ENCODE measurements at regions not wholly inside any gene's neighbourhood (a gene's known extent, or its start where the extent isn't known, plus 50 kb on each side); places are given as distances from the start of the nearest gene placed in this dataset.

DNA sequence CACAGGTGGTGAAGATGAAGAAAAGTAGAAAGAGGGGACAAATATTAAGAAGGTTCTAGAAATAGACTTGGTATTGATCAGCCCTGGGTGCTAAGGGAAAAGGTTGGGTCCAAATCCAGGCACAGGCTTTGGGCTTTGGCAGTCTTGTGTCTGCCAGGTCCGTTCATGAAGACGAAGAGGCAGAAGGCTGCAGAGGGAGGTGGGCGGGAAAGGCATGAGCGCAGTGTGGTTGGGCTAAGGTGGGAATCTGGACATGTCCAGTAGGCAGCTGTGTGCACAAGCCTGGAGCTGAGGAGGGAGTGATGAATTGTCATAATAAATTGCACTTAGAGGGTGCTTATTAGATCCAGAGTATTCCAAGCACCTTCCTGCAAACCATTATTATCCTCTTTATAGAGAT is 105.7 kb upstream of the TEX51 start:
- DNase-seq (ENCODE audit: low read depth in 2 of 3, low spot score in 1 of 3): no peak

GRCh38 chr2:126793885-126794613 is 104.6 kb upstream of the TEX51 start:
- DNase-seq (ENCODE audit: low read depth in 2 of 3, low spot score in 1 of 3): no peak

DNA sequence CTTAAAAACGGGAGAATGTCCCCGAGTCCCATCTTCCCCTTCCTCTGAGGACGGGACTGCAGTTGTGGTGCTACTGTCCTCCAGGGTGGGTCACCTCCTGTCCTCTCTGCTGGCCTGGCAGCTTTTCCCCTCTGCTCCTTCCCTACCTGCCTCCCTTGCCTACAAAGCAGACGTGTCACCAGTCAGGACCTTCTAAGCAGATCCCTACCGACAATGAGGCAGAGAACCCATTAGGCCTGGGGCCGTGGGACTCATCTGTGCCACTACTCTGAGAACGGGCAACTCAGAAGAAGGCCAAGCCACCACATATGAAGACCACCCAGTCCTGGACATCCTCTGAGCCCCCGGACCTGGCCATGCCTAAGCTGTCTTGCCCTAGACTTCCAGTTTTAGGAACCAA is 103.0 kb upstream of the TEX51 start:
- no peak for DNase-seq (ENCODE audit: low read depth in 2 of 3, low spot score in 1 of 3)

DNA sequence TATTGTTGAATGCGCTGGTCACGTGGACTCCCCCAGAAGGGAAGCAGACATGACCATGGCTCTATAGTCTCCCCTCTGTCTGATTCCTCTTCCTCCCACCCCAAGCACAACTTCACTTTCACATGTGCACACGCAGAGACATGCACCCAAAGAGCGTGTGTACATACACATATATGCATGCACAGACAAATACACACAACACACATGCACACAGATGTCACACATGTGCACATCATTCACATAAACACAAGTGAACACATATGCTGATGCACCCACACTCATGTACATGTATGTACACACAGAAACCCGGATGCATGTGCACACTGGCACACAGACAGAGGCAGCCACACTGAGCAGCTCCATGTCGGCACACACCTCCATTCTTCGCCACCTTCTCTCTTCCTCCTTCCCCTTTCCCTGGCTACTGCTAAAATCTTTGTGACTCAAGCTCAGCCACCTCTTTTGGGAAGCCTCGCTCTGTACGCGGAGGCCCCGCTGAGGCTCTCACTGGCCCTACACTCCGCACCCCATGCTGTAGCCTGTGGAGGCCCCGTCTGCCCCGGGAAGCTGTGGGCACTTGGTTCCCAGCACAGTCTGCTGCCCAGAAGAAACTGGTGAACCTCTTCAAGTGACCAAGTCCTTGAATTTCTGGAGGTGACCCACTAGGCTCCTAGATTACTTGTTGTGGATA is 101.6 kb upstream of the TEX51 start:
- no peak for DNase-seq (ENCODE audit: low read depth in 2 of 3, low spot score in 1 of 3)

- no peak for DNase-seq (ENCODE audit: low read depth in 2 of 3, low spot score in 1 of 3)
Measured at GRCh38 chr2:126797622-126798275, 100.9 kb upstream of the TEX51 start.

- DNase-seq (ENCODE audit: low read depth in 2 of 3, low spot score in 1 of 3): no peak
Measured at GRCh38 chr2:126798276-126799140, 100.2 kb upstream of the TEX51 start.

GRCh38 chr2:126799301-126799700 is 99.4 kb upstream of the TEX51 start:
- DNase-seq (ENCODE audit: low read depth in 2 of 3, low spot score in 1 of 3): no peak

- DNase-seq (ENCODE audit: low read depth in 2 of 3, low spot score in 1 of 3): no peak
Measured at GRCh38 chr2:126801473-126801872, 97.2 kb upstream of the TEX51 start.

GRCh38 chr2:126802316-126802715 is 96.4 kb upstream of the TEX51 start:
- no peak for DNase-seq (ENCODE audit: low read depth in 2 of 3, low spot score in 1 of 3)

GRCh38 chr2:126802774-126803433 is 95.8 kb upstream of the TEX51 start:
- no peak for DNase-seq (ENCODE audit: low read depth in 2 of 3, low spot score in 1 of 3)

- DNase-seq (ENCODE audit: low read depth in 2 of 3, low spot score in 1 of 3): no peak
Measured at GRCh38 chr2:126803434-126803775, 95.3 kb upstream of the TEX51 start.

DNA sequence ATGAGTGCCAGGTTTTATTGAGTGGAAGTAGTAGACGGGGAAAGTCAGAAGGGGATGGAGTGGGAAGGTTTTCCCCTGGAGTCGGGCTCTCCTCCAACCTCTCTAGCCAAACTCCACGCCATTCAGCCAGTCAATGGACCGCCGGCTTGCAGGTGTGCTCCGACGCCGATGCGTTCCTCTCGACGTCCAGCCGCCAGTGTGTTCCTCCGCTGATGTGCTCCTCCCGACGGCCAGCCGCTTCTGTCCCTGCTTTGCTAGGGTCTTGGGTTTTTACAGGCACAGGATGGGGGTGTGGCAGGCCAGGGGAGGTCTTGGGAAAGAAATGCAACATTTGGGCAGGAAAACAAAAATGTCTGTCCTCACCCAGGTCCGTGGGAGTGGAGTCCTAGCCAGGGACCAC is 94.3 kb upstream of the TEX51 start:
- no peak for DNase-seq (ENCODE audit: low read depth in 2 of 3, low spot score in 1 of 3)

- no peak for DNase-seq (ENCODE audit: low read depth in 2 of 3, low spot score in 1 of 3)
Measured at GRCh38 chr2:126808929-126809328, 89.8 kb upstream of the TEX51 start.

DNA sequence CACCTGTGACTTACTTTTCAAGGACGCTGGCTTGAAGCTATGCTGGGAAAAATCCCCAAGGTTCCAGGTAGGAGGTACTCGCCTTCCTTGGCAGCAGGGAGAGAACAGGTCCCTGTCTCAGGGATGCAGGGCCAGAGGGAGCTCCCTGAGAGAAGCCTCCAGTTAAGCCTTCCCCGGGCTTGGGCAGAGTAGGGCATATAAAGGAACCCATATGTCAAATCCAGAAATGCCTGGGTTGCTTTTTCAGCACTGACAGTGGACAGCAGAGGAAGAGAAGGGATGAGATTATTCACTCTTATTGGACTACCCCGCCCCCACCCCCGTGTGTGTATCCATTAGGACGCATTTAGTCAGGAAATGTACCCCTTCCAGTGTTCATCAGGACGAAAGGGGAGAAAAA is 89.3 kb upstream of the TEX51 start:
- no peak for DNase-seq (ENCODE audit: low read depth in 2 of 3, low spot score in 1 of 3)

GRCh38 chr2:126810001-126810400 is 88.7 kb upstream of the TEX51 start:
- DNase-seq (ENCODE audit: low read depth in 2 of 3, low spot score in 1 of 3): no peak

DNA sequence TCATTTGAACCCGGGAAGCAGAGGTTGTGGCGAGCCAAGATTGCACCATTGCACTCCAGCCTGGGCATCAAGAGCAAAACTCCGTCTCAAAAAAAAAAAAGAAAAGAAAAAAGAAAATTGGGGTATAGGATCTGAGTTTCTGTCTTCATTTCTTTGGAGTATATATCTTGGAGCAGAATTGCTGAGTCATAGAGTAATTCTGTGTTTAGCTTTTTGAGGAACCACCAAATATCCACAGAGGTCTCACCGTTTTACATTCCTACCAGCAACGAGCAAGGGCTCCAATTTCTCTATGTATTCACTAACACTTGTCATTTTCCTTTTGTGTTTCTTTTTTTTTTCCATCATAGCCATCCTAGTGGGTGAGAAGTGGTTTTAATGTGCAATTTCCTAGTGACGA is 87.6 kb upstream of the TEX51 start:
- no peak for DNase-seq (ENCODE audit: low read depth in 2 of 3, low spot score in 1 of 3)

GRCh38 chr2:126817172-126817571 is 81.5 kb upstream of the TEX51 start:
- DNase-seq (ENCODE audit: low read depth in 2 of 3, low spot score in 1 of 3): no peak

DNA sequence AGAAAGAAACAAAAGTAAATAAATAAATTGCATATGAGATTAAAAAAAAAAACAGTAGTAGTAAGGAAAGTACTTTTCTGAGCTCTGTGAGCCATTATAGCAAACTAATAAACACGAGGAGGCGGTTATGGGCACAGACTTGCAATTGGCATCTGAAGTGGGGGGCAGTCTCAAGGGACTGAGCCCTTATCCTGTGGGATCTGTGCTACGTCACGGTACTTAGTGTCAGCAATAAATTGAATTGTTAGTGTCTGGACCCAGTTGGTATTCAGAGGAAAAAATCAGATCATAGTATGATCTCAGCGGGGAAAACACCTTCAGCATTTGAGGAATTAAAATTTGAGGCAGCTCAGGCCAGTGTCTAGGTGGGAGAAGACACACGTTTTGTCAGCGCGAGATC is 76.6 kb upstream of the TEX51 start:
- DNase-seq (ENCODE audit: low read depth in 2 of 3, low spot score in 1 of 3): no peak

- no peak for DNase-seq (ENCODE audit: low read depth in 2 of 3, low spot score in 1 of 3)
Measured at GRCh38 chr2:126822921-126823320, 75.8 kb upstream of the TEX51 start.

DNA sequence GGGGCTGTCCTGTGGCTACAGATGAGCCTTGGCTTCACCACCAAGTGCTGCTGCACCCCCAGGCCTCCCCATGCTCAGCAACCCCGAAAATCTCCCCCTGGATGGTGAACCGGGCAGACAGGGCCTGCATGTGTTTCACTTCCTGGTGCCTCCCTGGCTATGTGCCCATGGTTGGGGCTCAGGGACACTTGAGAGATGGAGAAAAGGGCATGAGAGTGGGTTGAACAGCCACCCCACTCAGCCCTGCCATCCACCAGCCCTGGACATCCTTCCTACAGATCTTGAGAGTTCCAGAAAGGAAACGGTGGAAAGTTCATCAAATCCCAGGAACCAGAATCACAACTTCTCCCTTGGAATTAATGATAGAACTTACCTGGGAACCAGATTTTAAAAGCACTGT is 74.7 kb upstream of the TEX51 start:
- no peak for DNase-seq (ENCODE audit: low read depth in 2 of 3, low spot score in 1 of 3)

DNA sequence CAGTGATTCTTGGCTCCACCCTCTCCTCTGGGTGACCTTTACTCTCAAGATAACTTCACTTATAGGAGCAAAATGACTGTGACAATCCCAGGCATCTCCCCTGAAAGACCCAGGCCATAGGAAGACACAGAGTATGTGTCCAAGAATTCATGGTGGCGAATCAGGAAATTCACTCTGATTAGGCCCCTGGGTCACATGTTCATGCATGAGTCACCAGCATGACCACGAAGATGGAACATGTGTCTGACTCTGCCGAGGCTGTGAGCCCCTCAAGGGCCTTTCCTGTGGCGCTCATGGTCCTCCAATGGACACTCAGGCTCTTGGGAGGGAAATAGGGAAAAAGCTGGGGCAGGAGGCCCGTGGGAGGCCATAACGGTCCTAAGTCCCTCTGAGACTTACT is 74.0 kb upstream of the TEX51 start:
- no peak for DNase-seq (ENCODE audit: low read depth in 2 of 3, low spot score in 1 of 3)

Data from stimulated activated CD4-positive, alpha-beta T cell treated with anti-CD3 and anti-CD28 coated beads, Interleukin-12 subunit alpha, Interleukin-12 subunit beta, amount 100 ng/mL, for 48 hours (primary cell).